HFF-Myc (cell line): ENCODE measurements at regions not wholly inside any gene's neighbourhood (a gene's known extent, or its start where the extent isn't known, plus 50 kb on each side); places are given as distances from the start of the nearest gene placed in this dataset.

Experiments used
- DNase-seq: peaks from one replicate; pipeline ENCODE4 v3.0.0-alpha.2; 2011; ENCODE audit warnings: low read depth; ENCODE audit errors: extremely low read depth
- H3K4me3 ChIP-seq: replicated peaks from 2 replicates; pipeline ENCODE4 v1.5.1; 2011; ENCODE audit warnings: low read depth, mild to moderate bottlenecking, control low read depth, low read length
- TF ChIP-seq, protein P1 (sequence below): IDR thresholded peaks from 2 replicates; pipeline ENCODE4 v1.5.1; 2012; ENCODE audit warnings: mild to moderate bottlenecking, low read depth, low read length, control low read depth; ENCODE audit errors: missing control alignments

- TF ChIP-seq, protein P1, sequence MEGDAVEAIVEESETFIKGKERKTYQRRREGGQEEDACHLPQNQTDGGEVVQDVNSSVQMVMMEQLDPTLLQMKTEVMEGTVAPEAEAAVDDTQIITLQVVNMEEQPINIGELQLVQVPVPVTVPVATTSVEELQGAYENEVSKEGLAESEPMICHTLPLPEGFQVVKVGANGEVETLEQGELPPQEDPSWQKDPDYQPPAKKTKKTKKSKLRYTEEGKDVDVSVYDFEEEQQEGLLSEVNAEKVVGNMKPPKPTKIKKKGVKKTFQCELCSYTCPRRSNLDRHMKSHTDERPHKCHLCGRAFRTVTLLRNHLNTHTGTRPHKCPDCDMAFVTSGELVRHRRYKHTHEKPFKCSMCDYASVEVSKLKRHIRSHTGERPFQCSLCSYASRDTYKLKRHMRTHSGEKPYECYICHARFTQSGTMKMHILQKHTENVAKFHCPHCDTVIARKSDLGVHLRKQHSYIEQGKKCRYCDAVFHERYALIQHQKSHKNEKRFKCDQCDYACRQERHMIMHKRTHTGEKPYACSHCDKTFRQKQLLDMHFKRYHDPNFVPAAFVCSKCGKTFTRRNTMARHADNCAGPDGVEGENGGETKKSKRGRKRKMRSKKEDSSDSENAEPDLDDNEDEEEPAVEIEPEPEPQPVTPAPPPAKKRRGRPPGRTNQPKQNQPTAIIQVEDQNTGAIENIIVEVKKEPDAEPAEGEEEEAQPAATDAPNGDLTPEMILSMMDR: no peak
- H3K4me3 ChIP-seq: no peak overlapping the region
- DNase-seq: no peak
These were observed 178.9 kb upstream of the ECI2 start for GRCh38 chr6:4314201-4314707.

DNA sequence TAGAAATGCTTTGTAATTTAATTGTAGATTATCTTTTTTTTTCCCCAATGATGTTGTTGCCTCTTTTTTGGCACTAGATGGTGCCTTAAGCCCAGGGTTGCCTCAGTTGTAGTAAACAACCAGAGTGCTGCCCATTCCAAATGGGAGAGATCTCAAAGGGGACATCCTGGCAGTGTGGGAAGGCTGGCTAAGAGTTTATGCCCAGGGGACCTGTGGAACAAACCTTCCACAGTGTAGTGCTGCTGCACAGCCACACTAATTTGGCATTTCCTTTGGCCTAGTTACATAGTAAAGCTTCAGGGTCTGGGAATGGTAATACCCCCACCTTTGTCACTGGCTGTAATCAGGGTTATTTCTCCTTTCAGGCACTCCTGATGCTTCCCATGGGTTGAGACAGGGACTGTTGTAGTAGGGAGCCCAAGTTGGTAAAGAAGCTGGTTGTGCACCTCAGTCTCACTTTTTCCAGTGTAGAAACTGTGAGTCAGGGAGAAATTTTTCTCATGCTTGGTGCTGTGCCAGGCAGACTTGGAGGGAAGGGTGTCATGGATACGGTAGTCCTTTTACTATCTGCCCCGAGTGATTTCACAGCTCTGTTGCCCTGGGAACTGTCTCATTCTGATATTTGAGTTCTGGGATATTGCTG lies 177.8 kb upstream of the ECI2 start:
- TF ChIP-seq, protein P1: peak; percentile 51
- H3K4me3 ChIP-seq: no peak overlapping the region
- DNase-seq: peak; percentile 68

DNA sequence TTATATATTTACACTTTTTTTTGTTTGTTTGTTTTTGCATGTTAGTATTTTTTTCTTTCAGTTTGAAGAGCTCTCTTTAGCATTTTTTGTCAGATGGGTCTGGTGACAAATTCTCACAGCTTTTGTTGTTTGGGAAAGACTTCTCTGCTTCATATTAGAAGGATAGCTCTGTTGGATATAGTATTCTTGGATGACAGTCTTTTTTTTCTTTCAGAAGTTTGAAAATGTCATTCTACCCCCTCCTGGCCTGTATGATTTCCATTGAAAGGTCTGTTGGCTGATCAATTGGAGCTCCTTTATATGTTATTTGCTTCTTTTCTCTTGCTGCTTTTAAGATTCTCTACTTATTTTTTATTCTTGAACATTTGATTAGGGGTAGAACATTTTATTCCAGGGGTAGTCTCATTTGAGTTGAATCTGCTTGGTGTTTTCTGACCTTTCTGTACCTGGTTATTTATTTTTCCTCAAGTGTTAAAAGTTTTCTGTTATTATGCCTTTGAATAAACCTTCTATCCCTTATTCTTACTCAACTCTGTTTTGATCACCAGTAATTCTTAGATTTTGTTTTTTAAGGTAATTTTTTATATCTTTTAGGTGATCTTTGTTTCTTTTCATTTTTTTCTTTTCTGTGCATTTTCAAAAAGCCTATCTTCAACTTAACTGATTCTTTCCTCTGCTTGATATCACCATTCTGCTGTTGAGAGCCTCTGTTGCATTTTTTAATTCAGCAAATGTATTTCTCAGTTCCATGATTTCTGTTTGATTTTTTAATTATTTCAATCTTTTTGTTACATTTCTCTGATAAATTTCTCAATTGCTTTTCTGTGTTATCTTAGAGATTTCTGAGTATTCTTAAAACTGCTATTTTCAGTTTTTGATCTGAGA lies 176.8 kb upstream of the ECI2 start:
- DNase-seq: no peak
- no peak overlapping the region for H3K4me3 ChIP-seq
- TF ChIP-seq, protein P1: no peak

- TF ChIP-seq, protein P1: no peak
- DNase-seq: no peak
- H3K4me3 ChIP-seq: no peak overlapping the region
These were observed 174.2 kb upstream of the ECI2 start for GRCh38 chr6:4309540-4309939.

DNA sequence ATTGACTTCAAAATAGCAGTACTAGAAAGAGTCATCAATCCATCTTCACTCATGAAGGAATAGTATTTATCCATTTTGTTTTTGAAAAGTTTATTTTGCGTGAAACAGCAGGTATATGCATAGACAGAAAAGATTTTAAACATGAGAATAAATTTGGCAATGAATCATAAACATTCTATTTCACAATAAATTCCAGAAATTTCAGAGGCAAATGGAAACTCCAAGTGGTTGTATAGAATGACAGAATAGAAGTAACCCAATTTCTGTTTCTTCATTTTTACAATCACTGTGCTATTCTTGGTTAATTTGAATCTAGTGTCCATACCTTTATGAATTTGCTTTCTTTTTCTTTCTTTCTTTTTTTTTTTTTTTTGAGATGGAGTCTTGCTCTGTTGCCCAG lies 173.0 kb upstream of the ECI2 start:
- TF ChIP-seq, protein P1: no peak
- no peak for DNase-seq

DNA sequence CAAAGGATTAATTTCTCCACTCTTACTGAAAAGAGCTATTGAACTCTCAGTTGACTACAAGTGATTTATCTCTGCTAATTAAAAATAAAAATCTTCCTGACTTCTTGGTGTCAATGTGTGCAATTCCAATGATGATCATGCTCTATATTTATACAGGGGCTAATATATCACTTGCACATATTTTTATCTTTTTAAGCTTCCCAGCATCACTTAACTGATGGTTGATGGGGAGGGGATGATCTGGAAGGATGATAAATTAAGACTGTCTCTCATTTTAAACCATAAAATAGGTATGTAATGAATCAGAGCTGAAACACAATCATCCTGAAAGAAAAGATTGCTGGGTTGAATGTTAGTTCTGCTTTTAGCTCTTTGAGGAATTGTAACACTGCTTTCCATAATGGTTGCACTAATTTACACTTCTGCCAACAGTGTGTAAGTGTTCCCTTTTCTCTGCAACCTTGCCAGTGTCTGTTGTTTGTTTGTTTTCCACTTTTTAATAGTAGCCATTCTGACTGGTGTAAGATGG lies 169.6 kb upstream of the ECI2 start:
- no peak overlapping the region for H3K4me3 ChIP-seq
- TF ChIP-seq, protein P1: no peak
- no peak for DNase-seq

More for the DNA sequence above, 173.0 kb upstream of the ECI2 start:
- H3K4me3 ChIP-seq: no peak overlapping the region
